H9 (cell line): ENCODE measurements at regions not wholly inside any gene's neighbourhood (a gene's known extent, or its start where the extent isn't known, plus 50 kb on each side); places are given as distances from the start of the nearest gene placed in this dataset.

Experiments
- DNase-seq: peaks from one replicate; pipeline ENCODE4 v3.0.0-alpha.2; 2017
- H2AFZ ChIP-seq: one replicate; pipeline ENCODE4 v1.6.1; 2013; ENCODE audit warnings: mild to moderate bottlenecking, low read length, control low read depth, moderate library complexity
- H2AK5ac ChIP-seq: 2 replicates; pipeline ENCODE4 v1.6.1; 2013; ENCODE audit warnings: low read length, control low read depth, mixed read lengths; ENCODE audit not compliant: insufficient read length
- H2BK120ac ChIP-seq: one replicate; pipeline ENCODE4 v1.6.1; 2013; ENCODE audit warnings: low read depth, mild to moderate bottlenecking, low read length, control low read depth, inconsistent platforms; ENCODE audit not compliant: poor library complexity, severe bottlenecking
- H2BK12ac ChIP-seq: 2 replicates; pipeline ENCODE4 v1.6.1; 2013; ENCODE audit warnings: low read length, control low read depth, mixed read lengths, low read depth; ENCODE audit not compliant: insufficient read length
- H2BK15ac ChIP-seq: 2 replicates; pipeline ENCODE4 v1.6.1; 2013; ENCODE audit warnings: low read depth, low read length, control low read depth
- H2BK20ac ChIP-seq: one replicate; pipeline ENCODE4 v1.6.1; 2013; ENCODE audit warnings: low read depth, mild to moderate bottlenecking, low read length, control low read depth, inconsistent platforms; ENCODE audit not compliant: poor library complexity, severe bottlenecking
- H2BK5ac ChIP-seq: 2 replicates; pipeline ENCODE4 v1.6.1; 2013; ENCODE audit warnings: low read length, control low read depth, mixed read lengths; ENCODE audit not compliant: insufficient read length
- H3K14ac ChIP-seq: 2 replicates; pipeline ENCODE4 v1.6.1; 2013; ENCODE audit warnings: low read length, control low read depth; ENCODE audit not compliant: insufficient read depth
- H3K18ac ChIP-seq: 2 replicates; pipeline ENCODE4 v1.6.1; 2013; ENCODE audit warnings: low read depth, mild to moderate bottlenecking, mixed read lengths, low read length, control low read depth; ENCODE audit not compliant: insufficient read length
- H3K23ac ChIP-seq: 2 replicates; pipeline ENCODE4 v1.6.1; 2013; ENCODE audit warnings: low read length, control low read depth, mixed read lengths, low read depth; ENCODE audit not compliant: insufficient read length
- H3K23me2 ChIP-seq: 2 replicates; pipeline ENCODE4 v1.6.1; 2013; ENCODE audit warnings: low read depth, mild to moderate bottlenecking, mixed read lengths, low read length, control low read depth; ENCODE audit not compliant: insufficient read length, poor library complexity, severe bottlenecking
- H3K27ac ChIP-seq: 2 replicates; pipeline ENCODE4 v1.5.1; 2013; ENCODE audit warnings: low read length, control low read depth, mixed read lengths, low read depth; ENCODE audit not compliant: insufficient read length
- H3K27me3 ChIP-seq: 2 replicates; pipeline ENCODE4 v1.6.1; 2013; ENCODE audit warnings: low read length, control low read depth, inconsistent platforms; ENCODE audit not compliant: insufficient read depth
- H3K4ac ChIP-seq: 2 replicates; pipeline ENCODE4 v1.6.1; 2013; ENCODE audit warnings: low read depth, mild to moderate bottlenecking, control low read depth, inconsistent platforms, low read length, moderate library complexity
- H3K4me1 ChIP-seq: 2 replicates; pipeline ENCODE4 v1.6.1; 2013; ENCODE audit warnings: low read length, control low read depth, inconsistent platforms; ENCODE audit not compliant: insufficient read depth
- H3K4me2 ChIP-seq: 2 replicates; pipeline ENCODE4 v1.6.1; 2013; ENCODE audit warnings: low read length, control low read depth, mixed read lengths; ENCODE audit not compliant: insufficient read length, insufficient read depth
- H3K56ac ChIP-seq: 2 replicates; pipeline ENCODE4 v1.6.1; 2013; ENCODE audit warnings: low read depth, mild to moderate bottlenecking, mixed read lengths, low read length, control low read depth; ENCODE audit not compliant: insufficient read length
- H3K79me1 ChIP-seq: 2 replicates; pipeline ENCODE4 v1.6.1; 2013; ENCODE audit warnings: low read depth, mild to moderate bottlenecking, moderate library complexity, low read length, control low read depth, inconsistent platforms; ENCODE audit not compliant: insufficient read depth, poor library complexity, severe bottlenecking
- H3K79me2 ChIP-seq: 2 replicates; pipeline ENCODE4 v1.6.1; 2013; ENCODE audit warnings: low read length, control low read depth, inconsistent platforms; ENCODE audit not compliant: insufficient read depth
- H3K9ac ChIP-seq: 2 replicates; pipeline ENCODE4 v1.6.1; 2013; ENCODE audit warnings: low read length, control low read depth, mixed read lengths; ENCODE audit not compliant: insufficient read length; ENCODE audit errors: extremely low read depth
- H3K9me3 ChIP-seq: one replicate; pipeline ENCODE4 v1.6.1; 2013; ENCODE audit warnings: low read depth, low read length, inconsistent platforms; ENCODE audit not compliant: control insufficient read depth
- H3T11ph ChIP-seq: one replicate; pipeline ENCODE4 v1.6.1; 2013; ENCODE audit warnings: mild to moderate bottlenecking, low read length, control low read depth, inconsistent platforms
- H4K20me1 ChIP-seq: one replicate; pipeline ENCODE4 v1.6.1; 2013; ENCODE audit not compliant: control insufficient read depth, insufficient read length, insufficient read depth
- H4K5ac ChIP-seq: 2 replicates; pipeline ENCODE4 v1.6.1; 2013; ENCODE audit warnings: low read depth, mild to moderate bottlenecking, mixed read lengths, low read length, control low read depth; ENCODE audit not compliant: insufficient read length
- H4K8ac ChIP-seq: replicated peaks from 2 replicates; pipeline ENCODE4 v1.6.1; 2013; ENCODE audit warnings: low read length, control low read depth, mixed read lengths, low read depth; ENCODE audit not compliant: insufficient read length
- H4K91ac ChIP-seq: 2 replicates; pipeline ENCODE4 v1.6.1; 2013; ENCODE audit warnings: low read depth, mild to moderate bottlenecking, moderate library complexity, mixed read lengths, low read length, control low read depth; ENCODE audit not compliant: insufficient read length
- H3K27ac Mint-ChIP-seq, 3 experiments: 2 replicates in 2 of 3; 3 replicates in 1 of 3; pipeline ENCODE4 v1.8.0; 2020 to 2021; ENCODE audit warnings: mixed read lengths in 3 of 3, mild to moderate bottlenecking in 1 of 3, moderate library complexity in 1 of 3
- H3K27me3 Mint-ChIP-seq: 2 replicates; pipeline ENCODE4 v1.8.0; 2021; ENCODE audit warnings: low read depth, mild to moderate bottlenecking, moderate library complexity, mixed read lengths
- H3K36me3 Mint-ChIP-seq, 3 experiments: 2 replicates in 2 of 3; 3 replicates in 1 of 3; pipeline ENCODE4 v1.8.0; 2020 to 2021; ENCODE audit warnings: low read depth in 3 of 3, mixed read lengths in 3 of 3; ENCODE audit not compliant: insufficient read depth in 1 of 3
- H3K4me1 Mint-ChIP-seq, 2 experiments: 2 replicates each; pipeline ENCODE4 v1.8.0; 2020; ENCODE audit warnings: mixed read lengths in 2 of 2
- H3K4me3 Mint-ChIP-seq, 2 experiments: 2 replicates in 1 of 2; 3 replicates in 1 of 2; pipeline ENCODE4 v1.8.0; 2020 to 2021; ENCODE audit warnings: mild to moderate bottlenecking in 2 of 2, mixed read lengths in 2 of 2, moderate library complexity in 1 of 2
- H3K9me3 Mint-ChIP-seq, 2 experiments: 2 replicates in 1 of 2; 3 replicates in 1 of 2; pipeline ENCODE4 v1.8.0; 2020; ENCODE audit warnings: mild to moderate bottlenecking in 2 of 2, mixed read lengths in 2 of 2, moderate library complexity in 1 of 2
- WGBS: extraction: QIAGEN DNeasy Blood & Tissue Kit; methylation state at CpG from one replicate; pipeline ENCODE4 v1.1.7; 2013; ENCODE audit warnings: missing lambda C conversion rate, low lambda C conversion rate, mixed read lengths; ENCODE audit not compliant: insufficient read length; ENCODE audit errors: extremely low coverage; 5-methylcytosine and 5-hydroxymethylcytosine counted together
- TF ChIP-seq, protein P1 (sequence below): fragments of 200-600 bp; sonication (generic); conservative IDR thresholded peaks from 3 replicates; pipeline ENCODE4 v1.8.0; 2021; ENCODE audit warnings: antibody characterized with exemption, mild to moderate bottlenecking

DNA sequence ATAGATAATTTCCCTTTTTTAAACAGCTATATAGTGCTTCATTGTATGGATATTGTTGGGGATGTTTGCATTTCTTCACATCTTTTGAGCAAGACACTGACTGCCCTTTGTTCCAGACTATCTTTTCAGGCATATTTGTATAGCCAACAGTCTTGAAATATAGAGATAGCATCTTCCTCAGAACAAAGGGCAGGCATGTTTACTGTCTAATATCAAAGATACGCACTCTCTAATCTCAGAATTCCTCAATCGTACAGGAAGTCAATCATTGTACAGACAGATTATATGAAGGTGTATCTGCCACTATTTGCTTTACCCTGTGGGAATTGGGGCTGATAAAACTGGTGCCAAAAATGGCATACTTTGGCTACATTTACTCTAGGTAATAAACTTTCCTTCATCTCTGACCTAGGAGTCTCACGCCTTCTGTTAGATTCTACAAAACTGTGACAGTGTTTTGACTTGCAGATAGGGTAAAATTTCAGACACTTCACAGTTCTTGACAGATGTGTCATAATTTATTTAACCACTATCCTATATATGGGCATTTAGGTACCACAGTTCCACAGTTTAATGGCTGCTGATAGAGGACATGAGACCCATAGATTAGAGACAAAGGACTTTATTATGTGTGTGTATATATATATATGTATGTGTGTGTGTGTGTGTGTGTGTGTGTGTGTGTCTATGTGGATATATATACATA, 321.0 kb downstream of the IGSF11 start:
- H3K18ac ChIP-seq, result no peak overlapping the region
- H3K4me3 Mint-ChIP-seq, result no peak overlapping the region
- H3K9ac ChIP-seq, result no peak overlapping the region

More for the DNA sequence above, 321.0 kb downstream of the IGSF11 start:
- no peak overlapping the region for H3K27ac Mint-ChIP-seq
- Histone ChIP-seq H3T11ph (no peak overlapping the region), H4K5ac (no peak overlapping the region), H3K9me3 (no peaks in the 10 kb centered on the region), H3K27me3 (no peaks in the 10 kb centered on the region), H2AFZ (no peak overlapping the region), H3K23me2 (no peaks in the 10 kb centered on the region), H3K56ac (no peak overlapping the region), H2AK5ac (no peak overlapping the region), H3K4ac (no peak overlapping the region), H2BK12ac (no peak overlapping the region), H3K4me1 (no peaks in the 10 kb centered on the region), H3K14ac (no peak overlapping the region), H4K20me1 (no peaks in the 10 kb centered on the region), H2BK15ac (no peak overlapping the region), H3K79me1 (no peaks in the 10 kb centered on the region), H3K4me2 (no peak overlapping the region), H2BK5ac (no peak overlapping the region), H3K79me2 (no peaks in the 10 kb centered on the region), H2BK120ac (no peak overlapping the region), H4K91ac (no peak overlapping the region), H2BK20ac (no peak overlapping the region), H3K27ac (no peak overlapping the region), H4K8ac (no peak overlapping the region), H3K23ac (no peak overlapping the region)
- H3K36me3 Mint-ChIP-seq, result no peaks in the 10 kb centered on the region
- no peak for DNase-seq
- 0 out of 5 replicates have a peak, but pooled peaks cover 0 to 2% of the 10 kb centered on the region in 2 experiments for H3K9me3 Mint-ChIP-seq
- no peaks in the 10 kb centered on the region for H3K4me1 Mint-ChIP-seq
- TF ChIP-seq, protein P1, sequence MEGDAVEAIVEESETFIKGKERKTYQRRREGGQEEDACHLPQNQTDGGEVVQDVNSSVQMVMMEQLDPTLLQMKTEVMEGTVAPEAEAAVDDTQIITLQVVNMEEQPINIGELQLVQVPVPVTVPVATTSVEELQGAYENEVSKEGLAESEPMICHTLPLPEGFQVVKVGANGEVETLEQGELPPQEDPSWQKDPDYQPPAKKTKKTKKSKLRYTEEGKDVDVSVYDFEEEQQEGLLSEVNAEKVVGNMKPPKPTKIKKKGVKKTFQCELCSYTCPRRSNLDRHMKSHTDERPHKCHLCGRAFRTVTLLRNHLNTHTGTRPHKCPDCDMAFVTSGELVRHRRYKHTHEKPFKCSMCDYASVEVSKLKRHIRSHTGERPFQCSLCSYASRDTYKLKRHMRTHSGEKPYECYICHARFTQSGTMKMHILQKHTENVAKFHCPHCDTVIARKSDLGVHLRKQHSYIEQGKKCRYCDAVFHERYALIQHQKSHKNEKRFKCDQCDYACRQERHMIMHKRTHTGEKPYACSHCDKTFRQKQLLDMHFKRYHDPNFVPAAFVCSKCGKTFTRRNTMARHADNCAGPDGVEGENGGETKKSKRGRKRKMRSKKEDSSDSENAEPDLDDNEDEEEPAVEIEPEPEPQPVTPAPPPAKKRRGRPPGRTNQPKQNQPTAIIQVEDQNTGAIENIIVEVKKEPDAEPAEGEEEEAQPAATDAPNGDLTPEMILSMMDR, result no peak
- no CpG with 5 or more reads among the region's 3 CpGs for WGBS
- no peaks in the 10 kb centered on the region for H3K27me3 Mint-ChIP-seq
